HG03575 (cell line): ENCODE measurements at regions not wholly inside any gene's neighbourhood (a gene's known extent, or its start where the extent isn't known, plus 50 kb on each side); places are given as distances from the start of the nearest gene placed in this dataset.
"Not testable (repeated sequence)": the region's sequence is repeated elsewhere in the genome, so short reads cannot be mapped to it uniquely, and the experiment has no call there.

ENCODE experiments used
- ATAC-seq: cut with Tn5 transposase; IDR thresholded peaks from one replicate; pipeline ENCODE4 v1.9.1; 2021; ENCODE audit not compliant: unreplicated experiment, insufficient number of reproducible peaks, low FRiP score; ENCODE audit errors: extremely low read depth

DNA sequence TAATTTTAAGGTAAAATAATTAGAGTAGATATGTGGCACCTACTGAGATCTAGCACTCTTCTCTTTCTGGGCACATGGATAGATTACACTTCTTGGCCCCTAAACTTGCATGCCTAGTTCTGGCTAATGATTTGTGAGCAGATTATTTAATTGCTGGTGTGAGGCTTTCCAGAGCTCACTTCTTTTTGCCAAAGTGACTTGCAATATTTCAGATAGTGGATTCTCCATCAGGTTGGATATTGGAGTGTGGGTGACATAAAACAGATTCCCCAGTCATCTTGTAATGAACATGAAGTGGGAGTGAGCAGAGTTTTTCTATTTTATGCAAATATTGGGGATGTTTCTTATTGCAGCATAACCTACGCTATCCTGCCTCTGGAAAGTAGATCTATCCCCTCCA, 247.9 kb downstream of the KLF5 start:
- no peak for ATAC-seq

DNA sequence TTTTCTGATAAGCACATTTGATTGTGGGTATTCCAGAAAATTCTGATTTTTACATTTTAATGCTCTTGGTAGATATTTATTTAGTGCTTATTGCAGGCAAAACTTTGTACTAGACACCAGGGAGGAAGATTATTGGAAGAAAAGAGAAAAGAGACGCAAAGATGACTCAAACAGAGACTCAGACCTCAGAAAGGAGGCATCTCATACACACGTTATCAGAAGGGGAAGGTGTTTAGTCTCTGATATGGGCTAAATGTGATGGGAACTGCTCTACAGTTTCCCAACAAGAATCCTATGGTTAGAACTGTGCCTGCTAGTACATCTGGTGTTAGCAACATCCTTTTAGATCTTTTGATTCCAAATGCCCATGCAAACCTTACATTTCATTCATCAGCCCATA, 245.6 kb downstream of the KLF5 start:
- ATAC-seq: no peak

DNA sequence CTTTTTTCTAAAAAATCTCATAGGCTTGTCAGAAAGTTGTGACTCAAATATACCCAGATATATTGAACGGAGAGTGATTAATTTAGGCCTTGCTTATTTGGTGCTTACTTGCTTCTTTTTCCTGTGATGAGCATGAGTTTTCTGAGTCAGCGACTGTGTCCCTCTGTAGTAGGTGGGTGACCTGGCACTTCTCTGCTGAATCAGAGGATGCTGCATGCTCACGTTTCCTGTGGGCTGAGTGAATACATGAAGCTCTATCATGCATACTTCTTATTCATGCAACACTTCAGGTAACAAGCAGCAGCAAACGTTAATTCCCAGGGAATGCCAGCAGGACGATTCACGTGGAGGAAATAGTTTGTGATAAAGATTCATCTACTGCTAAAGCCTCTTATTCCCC, 245.0 kb downstream of the KLF5 start:
- ATAC-seq: no peak

DNA sequence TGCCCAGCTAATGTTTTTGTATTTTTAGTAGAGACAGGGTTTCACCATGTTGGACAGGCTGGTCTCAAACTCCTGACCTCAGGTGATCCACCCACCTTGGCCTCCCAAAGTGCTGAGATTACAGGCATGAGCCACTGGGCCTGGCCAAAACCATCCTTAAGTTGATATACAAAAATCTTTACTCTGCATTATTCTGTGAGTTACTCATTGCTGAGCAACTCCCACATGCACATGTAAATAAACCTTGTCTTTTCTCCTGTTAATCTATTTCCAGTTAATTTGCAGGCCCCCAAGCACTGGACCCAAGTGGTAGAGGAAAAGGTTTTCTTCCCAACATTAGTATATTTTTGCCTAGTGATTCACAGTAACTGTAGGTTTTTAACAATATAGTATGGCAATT, 242.8 kb downstream of the KLF5 start:
- not testable (repeated sequence) for ATAC-seq

DNA sequence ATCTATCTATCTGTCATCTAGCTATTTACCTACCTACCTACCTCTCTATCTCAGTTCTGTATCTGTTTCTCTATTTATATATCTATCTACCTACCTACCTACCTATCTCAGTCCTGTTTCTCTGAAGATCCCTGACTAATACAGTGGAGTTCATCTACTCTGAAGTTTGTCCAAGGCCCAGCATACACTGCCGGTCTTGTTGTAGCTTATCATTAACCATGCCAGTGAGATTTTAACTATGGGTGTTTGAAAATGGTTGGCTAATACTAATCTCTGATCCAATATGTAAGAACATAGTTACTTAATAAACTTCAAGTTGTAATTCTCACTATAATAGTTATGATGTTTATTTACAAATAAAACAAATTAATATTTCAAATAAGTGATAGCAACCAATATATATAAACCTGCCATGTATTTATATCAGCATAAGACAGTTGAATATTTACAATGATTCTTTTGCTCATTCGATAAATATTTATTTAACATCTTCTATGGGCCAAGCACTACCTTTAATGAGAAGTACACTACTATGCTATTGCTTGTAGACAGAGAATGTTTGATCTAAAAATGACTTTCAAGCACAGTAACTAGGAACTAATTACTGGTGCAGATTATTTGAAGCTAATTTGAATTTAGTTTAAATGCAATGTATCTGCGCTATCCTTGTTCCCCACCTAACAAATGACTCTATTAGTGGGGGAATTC, 242.1 kb downstream of the KLF5 start:
- no peak for ATAC-seq

DNA sequence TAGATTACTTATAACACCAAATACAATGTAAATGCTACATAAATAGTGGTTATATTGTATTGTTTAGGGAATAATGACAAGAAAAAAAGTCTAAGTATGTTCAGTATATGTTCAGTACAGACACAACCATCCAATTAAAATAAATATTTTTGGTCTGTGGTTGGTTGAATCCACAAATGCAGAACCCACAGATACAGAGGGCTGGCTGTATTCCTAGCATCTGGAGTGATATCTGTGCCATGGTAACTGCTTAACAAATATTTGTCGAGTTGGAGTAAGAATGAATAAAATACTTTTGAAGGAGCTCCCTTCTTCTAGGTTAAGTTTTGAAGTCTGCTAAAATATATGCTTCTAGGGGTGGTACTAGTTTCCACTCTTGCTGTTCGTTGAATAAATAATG, 241.0 kb downstream of the KLF5 start:
- no peak for ATAC-seq

DNA sequence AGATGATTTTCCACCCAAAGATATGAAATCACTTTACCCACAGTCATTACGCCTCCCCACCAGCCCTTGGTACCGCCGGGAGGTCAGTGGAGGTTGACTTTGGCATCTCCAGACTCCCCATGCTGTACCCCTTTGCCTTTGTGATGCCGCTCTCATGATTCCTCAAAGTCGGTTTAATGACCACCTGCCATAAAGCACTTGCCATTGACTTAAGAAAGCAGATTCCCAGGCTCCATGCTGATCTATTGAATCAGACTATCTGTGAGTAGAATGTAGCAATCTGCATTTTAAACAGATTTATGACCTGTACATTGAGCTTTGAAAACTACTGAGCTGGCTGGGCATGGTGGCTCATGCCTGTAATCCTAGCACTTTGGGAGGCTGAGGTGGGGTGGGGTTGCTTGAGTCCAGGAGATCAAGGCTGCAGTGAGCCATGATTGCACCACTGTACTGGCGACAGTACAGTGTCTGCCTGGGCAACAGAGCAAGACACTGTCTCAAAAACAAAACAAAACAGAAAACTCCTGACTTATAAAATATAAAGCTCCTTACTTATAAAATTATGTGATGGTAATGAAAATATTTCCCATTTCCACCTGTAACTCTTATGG, 235.2 kb downstream of the KLF5 start:
- no peak for ATAC-seq

DNA sequence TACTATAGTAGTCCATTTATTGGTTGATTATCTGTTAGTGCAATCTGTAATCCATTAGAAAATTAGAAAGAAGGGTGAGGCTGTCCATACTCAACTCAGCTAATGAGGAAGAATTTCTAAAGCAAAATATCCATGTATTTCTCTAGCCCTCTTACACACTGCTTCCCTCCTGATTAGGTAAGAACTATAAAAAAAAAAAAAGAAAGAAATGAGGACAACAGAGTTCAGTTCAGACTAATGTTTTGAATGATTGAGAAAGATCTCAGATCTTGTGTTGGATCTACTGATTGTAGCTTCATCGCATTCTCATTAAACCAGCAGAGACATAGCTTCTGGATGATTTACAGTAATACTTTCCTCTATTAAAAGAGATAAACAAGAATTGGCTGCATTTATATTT, 233.3 kb downstream of the KLF5 start:
- no peak for ATAC-seq

DNA sequence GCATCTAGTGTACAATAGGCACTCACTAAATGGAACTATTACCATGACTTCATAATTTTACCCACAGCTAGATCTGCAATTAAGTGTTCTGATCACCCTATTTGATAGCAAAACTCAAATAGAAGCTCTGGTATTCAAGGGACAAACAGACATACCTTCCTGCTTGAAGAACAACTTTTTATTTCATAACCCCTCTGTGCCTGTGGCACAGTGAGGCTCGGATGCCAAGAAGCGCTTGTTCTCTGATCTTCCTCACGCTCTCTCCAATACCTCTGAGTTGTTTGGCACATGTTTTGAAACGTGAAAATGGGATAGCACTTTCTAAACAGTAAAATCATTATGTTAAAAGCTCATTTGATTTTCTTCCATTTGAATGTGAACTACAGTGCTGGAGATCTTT, 232.0 kb downstream of the KLF5 start:
- ATAC-seq: no peak

DNA sequence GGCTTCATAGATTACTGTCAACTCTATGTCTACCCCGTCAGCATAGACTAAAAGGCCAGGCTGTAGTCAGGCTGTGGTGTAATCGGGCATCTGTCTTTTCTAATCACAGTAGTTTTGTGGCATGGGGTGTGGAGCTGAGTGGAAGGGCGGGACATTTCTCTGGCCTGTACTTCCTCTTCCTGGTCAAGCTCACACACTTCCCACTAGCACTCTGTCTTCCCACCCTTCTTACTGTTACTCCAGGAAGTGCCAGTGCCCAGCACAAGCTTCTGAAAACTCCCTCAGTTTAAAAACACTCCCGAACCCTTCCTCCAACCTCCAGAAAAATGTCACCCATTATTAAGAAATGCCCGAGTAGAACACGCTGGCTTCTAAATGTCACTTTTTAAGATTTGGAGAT, 229.8 kb downstream of the KLF5 start:
- ATAC-seq: no peak

DNA sequence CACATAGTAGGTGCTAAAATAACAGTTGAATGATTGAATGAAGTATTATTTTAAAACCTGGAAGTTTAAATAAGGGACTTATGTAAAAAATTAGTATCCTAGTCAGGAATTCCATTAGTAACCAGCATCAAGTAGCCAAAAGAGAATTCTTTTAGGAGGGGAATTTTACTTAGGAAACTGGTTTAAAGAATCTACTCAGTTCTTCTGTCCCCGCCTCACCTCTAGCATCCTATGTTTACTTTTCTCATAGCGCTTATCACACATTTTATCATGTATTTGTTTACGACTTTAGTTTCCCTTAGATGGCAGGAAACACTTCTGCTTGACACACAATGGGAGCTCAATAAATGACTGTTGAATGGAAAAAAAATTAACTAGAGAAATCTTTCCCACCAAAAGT, 229.0 kb downstream of the KLF5 start:
- no peak for ATAC-seq

DNA sequence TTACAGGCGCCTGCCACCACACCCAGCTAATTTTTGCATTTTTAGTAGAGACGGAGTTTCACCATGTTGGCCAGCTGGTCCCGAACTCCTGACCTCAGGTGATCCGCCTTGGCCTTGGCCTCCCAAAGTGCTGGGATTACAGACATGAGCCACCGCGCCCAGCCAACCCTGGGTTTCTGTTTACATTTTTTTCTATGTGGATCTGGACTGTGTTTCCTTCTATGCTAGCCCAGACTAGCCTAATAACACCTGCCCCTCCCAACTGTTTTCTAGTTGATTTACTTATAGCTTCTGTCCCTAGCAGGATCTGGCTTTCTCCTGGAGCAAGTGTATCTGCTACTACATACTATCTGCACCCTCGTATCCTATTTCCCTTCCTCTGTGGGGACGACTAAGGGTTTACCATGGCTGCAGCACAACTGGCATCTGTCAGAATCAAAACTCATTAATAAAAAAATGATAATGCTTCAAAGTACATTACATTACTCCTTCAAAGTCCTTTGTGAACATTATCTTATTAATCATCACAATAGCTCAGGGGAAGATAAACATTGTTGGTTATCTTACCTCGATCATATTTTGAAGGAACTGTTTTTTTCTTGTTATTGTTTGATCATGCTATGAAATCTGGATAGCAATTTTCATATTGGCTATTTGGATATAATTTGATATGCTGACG, 228.3 kb downstream of the KLF5 start:
- ATAC-seq: no peak

DNA sequence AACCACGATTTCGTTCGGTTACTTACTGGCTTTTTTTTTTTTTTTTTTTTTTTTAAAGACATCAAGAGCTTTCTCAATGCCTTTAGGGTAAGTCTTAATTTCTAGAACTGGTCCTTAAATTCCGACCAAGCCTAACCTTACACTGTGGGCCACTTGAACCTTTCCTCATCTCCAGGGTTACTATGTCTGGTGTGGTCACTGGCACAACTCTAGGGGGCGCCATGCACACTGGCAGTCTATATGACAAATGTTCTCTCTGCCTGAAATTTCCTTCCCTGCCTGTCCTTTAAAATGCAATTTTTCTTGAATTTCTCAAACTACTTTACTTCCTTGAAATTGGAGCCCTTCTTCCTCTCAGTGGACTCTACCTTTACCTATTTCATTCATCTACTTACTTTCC, 227.4 kb downstream of the KLF5 start:
- no peak for ATAC-seq

DNA sequence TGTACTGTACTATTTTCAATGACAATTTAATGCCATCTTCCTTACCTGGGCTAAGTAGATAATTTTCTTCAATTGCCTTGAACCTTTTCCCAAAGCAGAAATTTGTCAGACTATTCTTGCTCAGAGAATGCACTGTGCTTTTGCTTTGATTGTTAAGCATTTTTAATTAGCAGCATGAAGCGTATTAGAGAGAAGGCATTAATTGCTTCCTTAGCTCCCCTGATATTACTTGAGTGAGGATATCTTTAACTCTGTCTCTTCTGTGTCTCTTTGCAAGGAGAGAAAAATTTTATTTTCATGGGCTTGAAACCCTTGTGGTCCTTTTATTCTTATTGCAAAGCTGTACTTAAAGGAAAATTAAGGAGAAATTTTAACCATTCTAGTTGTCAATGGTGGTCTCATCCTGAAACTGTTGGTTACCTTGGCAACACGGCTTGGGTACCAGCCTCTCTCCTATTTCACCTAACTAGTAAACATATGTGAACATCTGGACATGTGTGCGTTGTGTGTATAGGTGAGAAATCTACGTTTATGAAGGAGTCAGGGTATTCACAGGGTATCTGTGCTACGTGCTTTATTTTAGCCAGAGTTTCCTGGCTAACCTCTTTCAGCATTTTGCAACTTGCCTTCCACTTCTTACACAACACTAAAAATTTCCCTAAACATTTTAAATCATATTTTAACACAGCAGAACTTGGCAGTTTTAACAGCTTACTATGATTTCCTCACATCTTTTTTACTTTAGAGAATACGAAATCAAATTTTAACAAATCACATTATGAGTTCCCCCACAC, 225.5 kb downstream of the KLF5 start:
- no peak for ATAC-seq

DNA sequence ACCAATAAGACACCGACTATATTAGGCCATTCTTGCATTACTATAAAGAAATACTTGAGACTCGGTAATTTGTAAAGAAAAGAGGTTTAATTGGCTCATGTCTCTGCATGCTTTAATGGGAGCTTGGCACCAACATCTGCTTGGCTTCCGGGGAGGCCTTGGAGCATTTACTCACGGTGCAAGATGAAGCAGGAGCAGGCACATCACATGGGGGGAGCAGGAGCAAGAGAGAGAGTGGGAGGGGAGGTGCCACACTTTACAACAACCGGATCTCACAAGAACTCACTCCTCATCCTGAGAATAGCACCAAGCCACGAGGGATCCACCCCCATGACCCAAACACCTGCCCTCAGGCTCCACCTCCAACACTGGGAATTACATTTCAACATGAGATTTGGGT, 224.8 kb downstream of the KLF5 start:
- no peak for ATAC-seq

DNA sequence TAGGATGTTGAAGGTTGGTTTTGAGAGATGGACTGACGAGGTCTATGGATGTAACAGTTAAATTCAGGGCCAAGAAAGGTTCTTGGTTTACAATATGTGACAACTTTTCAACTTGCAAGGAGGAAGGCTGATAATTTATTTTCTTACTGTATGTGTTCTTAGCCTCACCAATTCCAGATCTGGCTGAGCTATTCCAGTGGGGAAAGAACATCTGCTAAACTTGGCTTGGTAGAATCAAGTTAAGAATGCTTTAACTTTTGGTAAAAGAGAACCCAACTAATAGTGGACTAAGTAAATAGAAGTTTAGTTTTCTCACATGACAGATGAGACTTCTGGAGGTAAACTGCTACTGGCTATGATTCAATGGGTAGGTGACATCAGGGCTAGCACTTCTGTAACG, 222.9 kb downstream of the KLF5 start:
- no peak for ATAC-seq

DNA sequence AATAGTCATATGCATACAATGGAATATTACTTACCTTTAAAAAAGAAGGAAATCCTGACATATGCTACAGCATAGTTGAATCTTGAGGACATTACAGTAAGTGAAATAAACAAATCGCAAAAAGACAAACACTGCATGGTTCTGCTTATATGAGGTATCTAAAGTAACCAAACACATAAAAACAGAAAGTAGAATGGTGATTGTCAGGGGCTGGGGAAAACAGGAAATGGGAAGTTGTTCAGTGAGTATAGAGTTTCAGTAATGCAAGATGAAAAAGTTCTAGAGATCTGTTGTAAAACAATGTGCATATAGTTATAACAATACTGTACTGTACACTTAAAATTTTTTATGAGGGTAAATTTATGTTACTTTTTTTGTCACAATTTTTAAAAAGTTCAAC, 219.4 kb downstream of the KLF5 start:
- peak; percentile 59 for ATAC-seq

DNA sequence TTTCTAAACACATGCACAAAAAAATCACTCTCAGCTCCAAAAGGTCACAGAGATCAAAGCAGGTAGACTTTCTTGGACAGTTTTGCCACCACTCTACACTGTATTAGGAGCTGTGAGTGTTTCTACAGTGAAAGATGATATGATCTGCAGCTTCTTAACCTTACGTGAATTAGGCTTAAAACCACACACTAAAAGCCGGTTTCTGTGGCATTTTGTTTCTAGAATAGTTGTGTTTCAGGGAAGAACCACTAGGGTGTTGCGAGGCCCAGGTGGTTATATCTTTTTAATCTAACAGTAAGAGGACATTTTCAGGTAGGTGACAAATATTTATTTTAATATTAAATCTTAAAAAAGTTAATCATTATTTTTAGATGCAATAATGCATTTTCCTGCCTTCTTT, 216.4 kb downstream of the KLF5 start:
- ATAC-seq: no peak

DNA sequence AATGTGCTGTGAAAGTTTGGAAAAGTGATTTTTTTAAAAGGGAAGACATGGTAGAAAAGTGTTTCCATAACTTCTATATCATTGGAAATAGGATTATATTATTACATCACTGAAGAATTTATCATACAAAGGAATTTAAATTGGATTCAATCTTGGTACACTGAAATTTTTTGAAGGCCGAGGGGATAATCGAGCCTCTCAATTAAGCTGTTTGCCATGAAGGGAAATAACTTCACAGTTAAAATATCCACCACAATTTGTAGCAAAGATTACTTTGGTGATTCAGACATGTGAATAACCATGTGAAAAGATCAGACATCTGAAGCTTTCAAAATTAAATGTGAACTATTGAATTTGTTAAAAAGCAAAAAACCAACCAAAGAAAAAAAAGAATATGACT, 215.3 kb downstream of the KLF5 start:
- no peak for ATAC-seq

DNA sequence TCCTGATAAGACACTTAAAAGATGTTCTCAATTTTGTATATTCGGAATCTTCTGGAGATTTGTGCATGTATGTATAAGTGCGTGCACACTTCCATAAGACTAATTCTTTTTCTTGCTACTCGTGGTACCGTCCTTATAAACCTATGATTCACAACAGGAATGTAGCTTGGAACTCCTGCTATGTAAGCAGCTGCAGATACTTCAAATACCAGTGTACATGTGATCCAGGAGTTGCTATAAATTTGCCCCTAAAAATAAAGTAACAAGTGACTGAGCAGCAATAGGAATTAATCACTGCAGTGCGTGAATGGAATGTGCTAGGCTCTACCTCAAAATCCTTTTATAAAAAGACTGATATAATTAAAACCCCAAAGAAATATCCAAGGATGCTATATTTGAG, 214.9 kb downstream of the KLF5 start:
- ATAC-seq: no peak
